Progenitor cell of endocrine pancreas (in vitro differentiated cells): ENCODE measurements at regions not wholly inside any gene's neighbourhood (a gene's known extent, or its start where the extent isn't known, plus 50 kb on each side); places are given as distances from the start of the nearest gene placed in this dataset.

Source experiments
- DNase-seq: peaks from one replicate; pipeline ENCODE4 v3.0.0; 2021; ENCODE audit warnings: low spot score; ENCODE audit not compliant: unreplicated experiment
- H3K27ac Mint-ChIP-seq: 2 replicates; pipeline ENCODE4 v1.8.0; 2021; ENCODE audit warnings: mild to moderate bottlenecking, moderate library complexity, mixed read lengths
- H3K27me3 Mint-ChIP-seq: 2 replicates; pipeline ENCODE4 v1.8.0; 2021; ENCODE audit warnings: mixed read lengths
- H3K36me3 Mint-ChIP-seq: 2 replicates; pipeline ENCODE4 v1.8.0; 2022; ENCODE audit warnings: mixed read lengths; ENCODE audit not compliant: insufficient read depth
- H3K4me1 Mint-ChIP-seq: 2 replicates; pipeline ENCODE4 v1.8.0; 2021; ENCODE audit warnings: low read depth, mixed read lengths
- H3K4me3 Mint-ChIP-seq: 2 replicates; pipeline ENCODE4 v1.8.0; 2021; ENCODE audit warnings: low read depth, mild to moderate bottlenecking, moderate library complexity, mixed read lengths
- H3K9me3 Mint-ChIP-seq: 2 replicates; pipeline ENCODE4 v1.8.0; 2021; ENCODE audit warnings: low read depth, mixed read lengths
- TF ChIP-seq, protein P1 (sequence below): fragments of 200-600 bp; sonication (generic); IDR thresholded peaks from one replicate; pipeline ENCODE4 v1.5.0; 2021; ENCODE audit warnings: antibody characterized with exemption, mild to moderate bottlenecking; ENCODE audit not compliant: unreplicated experiment

DNA sequence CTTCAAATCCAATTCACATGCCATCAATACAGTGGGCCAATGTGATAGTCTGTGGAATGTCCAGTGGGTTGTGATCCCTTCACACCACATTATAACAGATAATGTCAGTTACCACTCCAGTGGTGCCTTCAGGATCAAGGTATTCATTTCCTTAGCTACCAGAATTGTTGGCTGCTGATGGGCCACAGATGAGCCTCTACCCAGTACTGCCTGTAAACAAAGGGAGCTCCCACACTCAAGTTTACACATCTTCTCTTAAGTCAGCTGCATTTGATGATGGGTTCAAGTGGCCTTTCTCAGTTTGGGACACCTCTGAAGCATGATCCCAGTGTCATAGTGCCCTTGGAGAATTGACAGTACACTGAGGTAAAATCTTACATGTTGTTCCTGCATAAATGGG, 477.0 kb upstream of the CD180 start:
- no peaks in the 10 kb centered on the region for H3K27me3 Mint-ChIP-seq
- no peak for DNase-seq
- H3K4me3 Mint-ChIP-seq, result no peak overlapping the region
- H3K27ac Mint-ChIP-seq, result no peak overlapping the region
- TF ChIP-seq, protein P1, sequence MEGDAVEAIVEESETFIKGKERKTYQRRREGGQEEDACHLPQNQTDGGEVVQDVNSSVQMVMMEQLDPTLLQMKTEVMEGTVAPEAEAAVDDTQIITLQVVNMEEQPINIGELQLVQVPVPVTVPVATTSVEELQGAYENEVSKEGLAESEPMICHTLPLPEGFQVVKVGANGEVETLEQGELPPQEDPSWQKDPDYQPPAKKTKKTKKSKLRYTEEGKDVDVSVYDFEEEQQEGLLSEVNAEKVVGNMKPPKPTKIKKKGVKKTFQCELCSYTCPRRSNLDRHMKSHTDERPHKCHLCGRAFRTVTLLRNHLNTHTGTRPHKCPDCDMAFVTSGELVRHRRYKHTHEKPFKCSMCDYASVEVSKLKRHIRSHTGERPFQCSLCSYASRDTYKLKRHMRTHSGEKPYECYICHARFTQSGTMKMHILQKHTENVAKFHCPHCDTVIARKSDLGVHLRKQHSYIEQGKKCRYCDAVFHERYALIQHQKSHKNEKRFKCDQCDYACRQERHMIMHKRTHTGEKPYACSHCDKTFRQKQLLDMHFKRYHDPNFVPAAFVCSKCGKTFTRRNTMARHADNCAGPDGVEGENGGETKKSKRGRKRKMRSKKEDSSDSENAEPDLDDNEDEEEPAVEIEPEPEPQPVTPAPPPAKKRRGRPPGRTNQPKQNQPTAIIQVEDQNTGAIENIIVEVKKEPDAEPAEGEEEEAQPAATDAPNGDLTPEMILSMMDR, result no peak
- H3K4me1 Mint-ChIP-seq, result no peaks in the 10 kb centered on the region
- no peaks in the 10 kb centered on the region for H3K36me3 Mint-ChIP-seq
- no peaks in the 10 kb centered on the region for H3K9me3 Mint-ChIP-seq

DNA sequence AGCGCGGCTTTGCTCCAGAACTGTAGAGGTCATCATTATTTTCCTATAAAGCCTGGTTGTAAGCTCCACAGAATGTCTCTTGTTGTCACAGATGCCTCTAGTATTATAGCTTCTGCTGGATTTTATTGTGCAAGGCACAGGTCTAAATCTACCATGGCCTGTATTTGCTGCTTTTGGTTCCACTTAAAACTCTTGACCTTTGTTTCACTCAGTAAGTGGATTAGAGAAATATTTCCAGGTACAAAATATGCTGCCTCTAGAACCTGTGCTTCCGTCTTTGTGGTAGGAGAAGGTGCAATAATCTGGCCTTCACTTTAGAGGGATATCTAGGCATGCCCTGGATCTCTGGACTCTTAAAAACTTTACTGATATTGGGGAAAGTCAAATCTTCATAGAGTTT, 476.6 kb upstream of the CD180 start:
- Mint-ChIP-seq H3K4me1 (no peaks in the 10 kb centered on the region), H3K9me3 (no peaks in the 10 kb centered on the region), H3K36me3 (no peaks in the 10 kb centered on the region), H3K4me3 (no peak overlapping the region), H3K27ac (no peak overlapping the region), H3K27me3 (no peaks in the 10 kb centered on the region)
- TF ChIP-seq, protein P1, result no peak
- DNase-seq, result no peak

DNA sequence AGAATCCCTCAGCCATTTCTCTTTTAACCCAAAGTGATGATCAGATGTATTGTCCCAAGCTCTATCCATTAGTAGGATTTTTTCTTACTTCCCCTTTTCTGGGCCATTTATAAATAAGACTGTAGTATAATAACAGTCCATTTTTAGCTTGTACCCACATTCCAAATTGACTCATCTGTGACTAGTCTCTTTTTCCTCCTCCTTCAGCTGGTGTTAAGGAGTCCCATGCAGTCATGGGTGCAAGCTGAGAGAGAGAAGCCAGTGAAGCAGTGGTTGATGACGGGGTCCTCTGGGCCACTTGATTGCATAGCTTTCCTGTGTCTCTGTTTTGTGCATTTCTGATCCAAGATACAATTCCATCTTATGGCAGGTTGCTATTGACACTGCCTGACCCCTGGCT, 476.0 kb upstream of the CD180 start:
- TF ChIP-seq, protein P1, result no peak

DNA sequence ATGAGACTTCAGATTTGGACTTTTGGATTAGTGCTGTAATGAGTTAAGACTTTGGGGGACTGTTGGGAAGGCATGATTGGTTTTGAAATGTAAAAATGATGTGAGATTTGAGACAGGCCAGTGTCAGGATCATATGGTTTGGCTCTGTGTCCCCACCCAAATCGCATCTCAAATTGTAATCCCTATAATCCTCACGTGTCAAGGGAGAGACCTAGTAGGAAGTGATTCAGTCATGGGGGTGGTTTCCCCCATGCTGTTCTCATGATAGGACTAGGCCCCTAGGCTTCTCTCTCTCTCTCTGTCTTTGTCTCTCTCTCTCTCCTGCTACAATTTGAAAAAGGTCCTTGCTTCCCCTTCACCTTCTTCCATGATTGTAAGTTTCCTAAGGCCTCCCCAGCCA, 473.3 kb upstream of the CD180 start:
- Mint-ChIP-seq H3K27me3 (no peaks in the 10 kb centered on the region), H3K4me3 (no peak overlapping the region), H3K4me1 (no peaks in the 10 kb centered on the region), H3K36me3 (peaks cover 5% of the 10 kb centered on the region), H3K27ac (no peak overlapping the region), H3K9me3 (peaks cover 9% of the 10 kb centered on the region)
- TF ChIP-seq, protein P1, result no peak
- no peak for DNase-seq

More for the DNA sequence above, 476.0 kb upstream of the CD180 start:
- no peaks in the 10 kb centered on the region for H3K9me3 Mint-ChIP-seq
- no peak overlapping the region for H3K27ac Mint-ChIP-seq
- no peak for DNase-seq
- no peaks in the 10 kb centered on the region for H3K4me1 Mint-ChIP-seq
- H3K27me3 Mint-ChIP-seq, result no peaks in the 10 kb centered on the region
- no peak overlapping the region for H3K4me3 Mint-ChIP-seq
- no peaks in the 10 kb centered on the region for H3K36me3 Mint-ChIP-seq

GRCh38 chr5:67660149-67660548, 463.6 kb upstream of the CD180 start:
- no peaks in the 10 kb centered on the region for H3K36me3 Mint-ChIP-seq
- H3K9me3 Mint-ChIP-seq, result peaks cover 17% of the 10 kb centered on the region
- H3K27me3 Mint-ChIP-seq, result no peaks in the 10 kb centered on the region
- peaks cover 4% of the 10 kb centered on the region for H3K4me1 Mint-ChIP-seq
- H3K4me3 Mint-ChIP-seq, result no peak overlapping the region
- TF ChIP-seq, protein P1, result no peak
- no peak overlapping the region for H3K27ac Mint-ChIP-seq
- no peak for DNase-seq

DNA sequence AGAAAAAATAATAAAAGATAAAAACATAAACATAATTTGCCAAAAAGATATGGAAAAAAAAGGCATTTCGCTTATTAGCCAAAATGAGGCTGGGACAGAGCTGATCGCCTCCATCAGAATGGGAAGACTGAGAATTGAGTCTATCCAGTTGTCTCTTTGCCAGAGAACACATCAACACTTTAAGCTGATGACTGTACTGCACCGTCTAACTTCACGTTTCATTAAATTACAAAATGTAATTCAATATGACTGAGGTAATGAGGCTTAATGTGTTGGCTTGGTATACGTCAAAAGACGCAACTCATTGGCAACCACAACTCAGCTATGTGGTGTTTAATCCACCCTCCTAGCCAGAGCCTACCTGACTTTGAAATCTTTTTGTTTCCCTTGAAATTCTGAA, 462.7 kb upstream of the CD180 start:
- Mint-ChIP-seq H3K27ac (no peak overlapping the region), H3K4me3 (no peak overlapping the region), H3K4me1 (peaks cover 4% of the 10 kb centered on the region), H3K36me3 (no peaks in the 10 kb centered on the region), H3K27me3 (no peaks in the 10 kb centered on the region), H3K9me3 (peaks cover 14% of the 10 kb centered on the region)
- DNase-seq, result no peak
- TF ChIP-seq, protein P1, result no peak
